ENCODE measurements at regions not wholly inside any gene's neighbourhood (a gene's known extent, or its start where the extent isn't known, plus 50 kb on each side); places are given as distances from the start of the nearest gene placed in this dataset.
"Not testable (repeated sequence)": the region's sequence is repeated elsewhere in the genome, so short reads cannot be mapped to it uniquely, and the experiment has no call there.

DNA sequence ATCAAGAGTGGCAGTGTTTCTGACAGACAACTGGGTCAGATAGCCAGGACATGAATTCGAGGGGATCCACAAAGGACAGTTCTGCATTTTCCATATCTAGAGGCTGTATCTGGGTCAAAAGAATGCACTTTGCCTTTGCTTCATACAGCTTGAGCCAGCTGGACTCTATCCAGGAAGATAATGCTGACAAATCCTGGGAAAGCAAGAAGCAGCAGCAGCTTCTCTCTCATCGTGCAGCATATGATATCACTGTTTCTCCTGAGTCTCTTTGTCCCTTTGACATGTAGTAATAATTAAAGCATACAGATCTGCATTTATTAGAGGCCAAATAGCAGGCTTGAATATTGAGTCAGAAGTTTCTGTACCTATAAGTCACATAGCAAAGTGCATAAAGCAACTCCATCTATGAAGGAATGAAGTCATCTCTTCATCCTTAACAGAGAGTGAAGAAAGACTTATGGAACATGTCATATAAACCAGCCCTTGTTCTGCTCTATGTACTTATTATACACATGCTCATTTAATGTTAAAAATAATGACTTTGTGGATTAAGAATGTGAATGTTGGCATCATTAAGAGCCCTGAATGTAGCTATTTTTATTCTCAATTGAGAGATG, 236.8 kb upstream of the GBE1 start:
- DNase-seq: no peak

GRCh38 chr3:81997390-81997789, 235.9 kb upstream of the GBE1 start:
- no peak for DNase-seq

DNA sequence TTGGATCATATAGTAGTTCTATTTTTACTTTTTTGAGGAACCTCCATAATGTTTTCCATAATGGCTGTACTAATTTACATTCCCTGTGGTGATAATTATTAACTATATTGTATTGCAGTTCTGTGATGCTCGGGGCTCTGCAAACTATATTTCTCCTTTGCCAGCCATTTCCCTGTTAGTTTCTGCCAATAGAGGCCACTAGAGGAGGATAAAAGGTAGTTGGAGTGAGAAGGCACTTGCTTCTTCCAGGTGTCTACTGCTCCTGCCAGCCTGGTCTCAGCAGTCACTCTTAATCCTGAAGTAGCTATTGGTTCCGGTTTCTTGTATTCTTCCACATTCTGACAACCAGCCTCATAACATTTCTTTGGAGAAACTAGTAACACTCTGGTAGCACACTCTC, 233.9 kb upstream of the GBE1 start:
- DNase-seq: no peak

- no peak for DNase-seq
Measured at GRCh38 chr3:81989758-81990157, 228.3 kb upstream of the GBE1 start.

DNA sequence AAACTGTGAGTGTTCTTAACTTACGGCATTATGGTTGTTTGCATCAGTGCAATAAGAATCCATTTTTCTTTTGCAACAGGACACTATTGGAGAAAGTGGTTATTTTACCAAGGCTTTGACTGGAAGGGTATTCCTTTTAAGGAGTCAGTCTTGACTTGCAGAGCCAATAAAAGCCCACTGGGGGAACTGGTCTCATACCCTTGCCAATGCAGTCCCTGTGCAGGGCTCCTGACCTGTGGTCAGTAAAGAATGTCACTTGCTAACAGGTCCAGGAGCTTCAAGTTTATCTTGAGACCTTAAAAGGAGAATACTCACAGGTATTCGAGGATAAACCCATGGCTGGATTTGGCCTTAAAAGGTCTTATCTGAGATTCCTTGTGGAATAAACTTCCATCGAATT, 227.8 kb upstream of the GBE1 start:
- no peak for DNase-seq

DNA sequence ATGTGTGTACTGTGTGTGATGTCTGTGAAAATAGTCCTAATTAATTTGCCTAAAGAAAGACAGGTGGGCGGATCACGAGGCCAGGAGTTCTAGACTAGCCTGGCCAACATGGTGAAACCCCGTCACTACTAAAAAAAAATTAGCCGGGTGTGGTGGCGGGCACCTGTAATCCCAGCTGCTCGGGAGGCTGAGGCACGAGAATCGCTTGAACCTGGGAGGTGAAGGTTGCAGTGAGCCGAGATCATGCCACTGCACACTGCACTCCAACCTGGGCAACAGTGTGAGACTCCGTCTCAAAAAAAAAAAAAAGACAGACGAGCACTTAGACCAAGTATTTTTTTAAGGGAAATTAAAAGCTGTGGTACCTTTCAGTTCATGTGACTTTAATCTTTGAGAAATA, 226.0 kb upstream of the GBE1 start:
- DNase-seq: not testable (repeated sequence)

GRCh38 chr3:81985996-81986723, 224.7 kb upstream of the GBE1 start:
- no peak for DNase-seq

DNA sequence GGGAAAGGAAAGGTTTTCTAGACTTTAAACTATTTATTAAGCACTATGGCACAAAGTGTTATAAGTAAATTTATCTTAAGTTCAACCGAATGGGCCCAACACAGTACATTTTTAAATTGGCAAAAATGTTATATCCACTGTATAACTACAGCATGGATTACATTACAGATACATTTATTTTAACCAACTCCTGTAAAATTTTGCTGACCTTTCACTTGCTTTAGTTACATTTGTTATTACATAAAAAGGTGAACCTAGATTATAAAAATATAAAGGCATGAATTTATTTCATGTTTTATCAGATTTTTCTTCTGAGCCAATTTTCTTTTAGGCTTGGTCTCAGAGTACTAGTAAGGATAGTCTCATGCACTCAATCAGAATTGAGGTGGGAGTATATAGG, 221.9 kb upstream of the GBE1 start:
- DNase-seq: no peak

- no peak for DNase-seq
Measured at GRCh38 chr3:81980596-81981494, 219.4 kb upstream of the GBE1 start.

DNA sequence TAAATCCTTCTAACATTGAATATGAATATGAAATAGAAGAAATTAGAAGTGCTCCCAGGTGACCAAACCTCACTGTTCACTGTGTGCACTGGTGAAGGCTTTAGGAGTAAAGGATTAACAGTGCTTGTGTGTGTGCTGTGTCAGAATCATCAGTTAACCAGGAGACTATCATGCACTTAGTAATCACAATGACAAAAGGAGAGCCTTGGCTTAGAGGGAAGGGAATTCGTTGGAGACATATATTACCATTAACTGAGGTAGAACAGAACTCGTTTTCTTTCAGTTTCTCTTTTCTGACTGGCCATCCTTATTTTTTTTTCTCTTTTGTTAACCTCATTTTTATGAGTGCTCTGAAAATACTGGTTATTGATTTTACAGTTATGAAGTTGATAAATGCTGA, 213.3 kb upstream of the GBE1 start:
- DNase-seq: no peak

GRCh38 chr3:81968658-81969057, 207.2 kb upstream of the GBE1 start:
- no peak for DNase-seq

DNA sequence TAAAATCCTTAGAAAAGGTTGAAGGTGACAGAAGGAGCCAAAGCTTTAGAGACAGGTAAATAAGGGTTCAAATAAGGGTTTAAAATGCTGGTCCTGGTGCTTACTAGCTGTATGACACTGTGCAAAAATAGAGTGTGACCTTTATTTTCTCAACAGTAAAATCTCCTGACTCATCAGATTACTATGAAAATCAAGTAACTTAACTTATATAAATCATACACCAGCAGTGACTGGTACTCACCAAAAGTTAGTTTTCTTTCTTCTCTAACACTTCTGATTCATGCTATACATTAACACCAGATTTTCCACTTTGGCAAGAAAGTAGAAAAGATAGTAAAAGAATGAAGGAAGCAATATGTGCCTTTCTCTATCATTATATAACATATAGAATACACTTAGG, 205.9 kb upstream of the GBE1 start:
- no peak for DNase-seq

- no peak for DNase-seq
Measured at GRCh38 chr3:81965696-81966095, 204.3 kb upstream of the GBE1 start.

GRCh38 chr3:81962396-81962795, 201.0 kb upstream of the GBE1 start:
- no peak for DNase-seq

- no peak for DNase-seq
Measured at GRCh38 chr3:81958972-81959640, 197.7 kb upstream of the GBE1 start.

- no peak for DNase-seq
Measured at GRCh38 chr3:81955878-81956277, 194.4 kb upstream of the GBE1 start.

GRCh38 chr3:81953111-81953510, 191.7 kb upstream of the GBE1 start:
- no peak for DNase-seq

DNA sequence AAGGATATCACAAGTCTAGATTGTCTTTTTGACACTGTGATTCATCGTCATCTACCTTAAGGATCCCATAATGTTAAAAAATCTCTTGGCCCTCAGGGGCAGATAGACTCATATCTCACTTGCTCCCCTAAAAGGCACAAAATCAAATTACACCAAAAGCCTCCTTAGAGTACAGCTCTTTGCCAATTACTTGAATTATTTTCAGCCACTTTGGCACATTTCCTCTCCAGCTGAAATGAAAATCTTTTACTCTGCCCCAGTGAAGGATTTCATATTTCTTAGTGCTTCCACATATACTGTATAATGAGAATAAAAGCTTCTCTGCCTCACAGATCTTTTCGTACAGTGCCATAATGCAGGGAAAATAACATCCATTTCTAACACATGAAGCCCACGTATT, 190.7 kb upstream of the GBE1 start:
- DNase-seq: no peak

- DNase-seq: no peak
Measured at GRCh38 chr3:81951636-81952035, 190.2 kb upstream of the GBE1 start.

DNA sequence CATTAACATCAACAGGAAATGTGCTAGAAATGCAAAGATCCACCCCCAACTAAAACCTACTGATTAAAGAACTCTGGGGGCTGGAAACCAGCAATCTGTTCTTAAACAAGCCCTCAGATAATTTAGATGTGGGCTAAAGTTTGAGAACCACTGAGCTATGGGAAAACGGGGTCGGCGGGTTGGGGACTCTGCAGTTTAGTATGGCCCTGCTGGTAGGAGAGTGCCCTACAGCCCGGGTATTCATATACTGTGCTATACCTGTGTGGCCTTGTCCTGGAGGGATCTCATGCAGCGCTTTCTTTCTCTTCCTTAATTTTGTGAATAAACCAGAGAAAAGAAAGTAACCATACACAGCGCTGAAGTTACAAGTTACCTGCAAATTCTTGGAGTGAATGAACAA, 189.7 kb upstream of the GBE1 start:
- no peak for DNase-seq

GRCh38 chr3:81947359-81947758, 185.9 kb upstream of the GBE1 start:
- no peak for DNase-seq

- no peak for DNase-seq
Measured at GRCh38 chr3:81938681-81939080, 177.2 kb upstream of the GBE1 start.

DNA sequence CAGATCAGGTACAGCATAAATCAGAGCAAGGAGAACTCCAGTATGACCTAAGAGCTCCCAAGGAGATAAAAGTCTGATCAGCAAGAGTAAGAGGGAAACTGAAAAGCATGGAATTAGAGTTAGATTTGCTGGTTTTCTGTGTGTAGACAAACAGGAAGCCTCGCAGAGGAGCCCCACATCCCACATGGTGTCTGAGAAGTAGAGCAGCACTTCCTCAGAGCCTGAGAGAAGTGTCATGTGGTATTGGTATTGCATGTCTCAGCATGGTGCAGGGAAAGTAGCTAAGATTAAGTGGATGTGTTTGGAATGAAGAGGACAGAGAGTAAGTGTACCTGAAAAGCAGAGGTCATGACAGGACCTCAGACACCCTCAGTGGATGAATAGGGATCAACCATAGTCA, 175.4 kb upstream of the GBE1 start:
- no peak for DNase-seq
